PC-9 (cell line): ENCODE measurements at regions not wholly inside any gene's neighbourhood (a gene's known extent, or its start where the extent isn't known, plus 50 kb on each side); places are given as distances from the start of the nearest gene placed in this dataset.

Experiments
- BruUV-seq: library from RNA; stranded (reverse); fragments of 400-500 nt; replicated peaks from 2 replicates; lab custom pipeline; 2021; lab: Mats Ljungman, UMichigan
- CTCF ChIA-PET: fragments of 300-600 bp; sonication (Branson Sonifier 250); formaldehyde crosslinking; loops from one replicate; lab custom pipeline; 2022; ENCODE audit warnings: antibody characterized with exemption; lab: Charles Lee
- POLR2A ChIA-PET: fragments of 300-600 bp; sonication (Branson Sonifier 250); formaldehyde crosslinking; loops from one replicate; lab custom pipeline; 2022; ENCODE audit warnings: antibody characterized with exemption; ENCODE audit not compliant: unreplicated experiment; lab: Charles Lee
- DNase-seq, 2 experiments: peaks; one replicate each; pipeline versions ENCODE4 v3.0.0 to v3.0.0-alpha.2; 2015 to 2022; ENCODE audit warnings: mixed read lengths in 1 of 2
- H2AFZ ChIP-seq: fragments of 200-600 bp; sonication (generic); 2 replicates; pipeline ENCODE4 v1.8.1; 2017; ENCODE audit warnings: antibody characterized with exemption
- H3F3A ChIP-seq: fragments of 200-600 bp; sonication (generic); 2 replicates; pipeline ENCODE4 v1.8.1; 2017; ENCODE audit warnings: antibody characterized with exemption, mild to moderate bottlenecking, low read depth; ENCODE audit not compliant: insufficient read depth
- H3K27ac ChIP-seq: fragments of 200-600 bp; sonication (generic); 2 replicates; pipeline ENCODE4 v1.6.1; 2016; ENCODE audit warnings: mixed run types
- H3K27me3 ChIP-seq: fragments of 200-600 bp; sonication (generic); 2 replicates; pipeline ENCODE4 v1.6.1; 2016; ENCODE audit warnings: low read depth, mixed run types; ENCODE audit not compliant: insufficient read depth
- H3K36me3 ChIP-seq: fragments of 200-600 bp; sonication (generic); 2 replicates; pipeline ENCODE4 v1.6.1; 2016; ENCODE audit warnings: low read depth, mixed run types
- H3K4me1 ChIP-seq: fragments of 200-600 bp; sonication (generic); replicated peaks from 2 replicates; pipeline ENCODE4 v1.6.1; 2016; ENCODE audit warnings: mixed run types; ENCODE audit not compliant: insufficient read depth
- H3K4me2 ChIP-seq: fragments of 200-600 bp; sonication (generic); 2 replicates; pipeline ENCODE4 v1.6.1; 2017; ENCODE audit warnings: mixed run types
- H3K4me3 ChIP-seq: fragments of 200-600 bp; sonication (generic); 2 replicates; pipeline ENCODE4 v1.6.1; 2016; ENCODE audit warnings: mixed run types
- H3K79me2 ChIP-seq: fragments of 200-600 bp; sonication (generic); 2 replicates; pipeline ENCODE4 v1.6.1; 2017; ENCODE audit warnings: low read depth, mixed run types
- H3K9me2 ChIP-seq: fragments of 200-600 bp; sonication (generic); 2 replicates; pipeline ENCODE4 v1.8.1; 2017; ENCODE audit warnings: mild to moderate bottlenecking; ENCODE audit not compliant: insufficient read depth
- H3K9me3 ChIP-seq: fragments of 200-600 bp; sonication (generic); 2 replicates; pipeline ENCODE4 v1.8.1; 2016; ENCODE audit warnings: low read depth; ENCODE audit not compliant: insufficient read depth
- H4K20me1 ChIP-seq: fragments of 200-600 bp; sonication (generic); 2 replicates; pipeline ENCODE4 v1.8.1; 2017; ENCODE audit not compliant: insufficient read depth
- CTCF ChIP-seq: fragments of 200-600 bp; sonication (generic); conservative IDR thresholded peaks from 2 replicates; pipeline ENCODE4 v1.6.1; 2017; ENCODE audit warnings: mixed run types, antibody characterized with exemption, mild to moderate bottlenecking, moderate library complexity
- EZH2 ChIP-seq: fragments of 200-600 bp; sonication (generic); IDR thresholded peaks from 2 replicates; pipeline ENCODE4 v1.8.0; 2017; ENCODE audit warnings: antibody characterized with exemption, low read depth
- intact Hi-C: fragments of 100-400 bp; cut with micrococcal nuclease; formaldehyde crosslinking; loops from one replicate; pipeline ENCODE4 v1.10.0; 2022; ENCODE audit not compliant: unreplicated experiment

GRCh38 chr2:167524786-167525185 lies 636.5 kb downstream of the XIRP2 start:
- Histone ChIP-seq H3K4me3 (no peak overlapping the region), H2AFZ (no peak overlapping the region), H3K36me3 (no peaks in the 10 kb centered on the region), H3F3A (no peaks in the 10 kb centered on the region), H4K20me1 (no peaks in the 10 kb centered on the region), H3K27ac (no peak overlapping the region), H3K27me3 (no peaks in the 10 kb centered on the region), H3K9me2 (no peaks in the 10 kb centered on the region), H3K4me1 (no peaks in the 10 kb centered on the region), H3K9me3 (no peaks in the 10 kb centered on the region), H3K4me2 (no peak overlapping the region), H3K79me2 (no peaks in the 10 kb centered on the region)
- intact Hi-C loops, result no loop called here
- DNase-seq, result no peak
- no TSS peak for BruUV-seq
- POLR2A ChIA-PET, result no interaction called here
- TF ChIP-seq CTCF (no peak), EZH2 (no peak)
- CTCF ChIA-PET, result no interaction called here

GRCh38 chr2:167510071-167510759 lies 621.9 kb downstream of the XIRP2 start:
- intact Hi-C loops, result no loop called here
- CTCF ChIA-PET, result no interaction called here
- Histone ChIP-seq H3K4me3 (no peak overlapping the region), H2AFZ (no peak overlapping the region), H3K27me3 (no peaks in the 10 kb centered on the region), H3K79me2 (no peaks in the 10 kb centered on the region), H3F3A (no peaks in the 10 kb centered on the region), H3K9me2 (no peaks in the 10 kb centered on the region), H3K27ac (no peak overlapping the region), H3K4me2 (no peak overlapping the region), H4K20me1 (no peaks in the 10 kb centered on the region), H3K36me3 (no peaks in the 10 kb centered on the region), H3K4me1 (no peaks in the 10 kb centered on the region), H3K9me3 (no peaks in the 10 kb centered on the region)
- no TSS peak for BruUV-seq
- DNase-seq, result no peak
- TF ChIP-seq CTCF (no peak), EZH2 (no peak)
- POLR2A ChIA-PET, result no interaction called here

GRCh38 chr2:167509586-167509985 lies 621.3 kb downstream of the XIRP2 start:
- CTCF ChIA-PET, result no interaction called here
- BruUV-seq, result no TSS peak
- H4K20me1 ChIP-seq, result no peaks in the 10 kb centered on the region
- H3F3A ChIP-seq, result no peaks in the 10 kb centered on the region
- H3K4me3 ChIP-seq, result no peak overlapping the region
- H3K27ac ChIP-seq, result no peak overlapping the region
- H2AFZ ChIP-seq, result no peak overlapping the region
- POLR2A ChIA-PET, result no interaction called here
- no peak overlapping the region for H3K4me2 ChIP-seq
- H3K79me2 ChIP-seq, result no peaks in the 10 kb centered on the region
- no peaks in the 10 kb centered on the region for H3K9me3 ChIP-seq
- DNase-seq, result peak in 1 of 2 experiments; percentile 0
- intact Hi-C loops, result no loop called here
- no peaks in the 10 kb centered on the region for H3K4me1 ChIP-seq
- TF ChIP-seq CTCF, result no peak
- no peak for TF ChIP-seq EZH2
- no peaks in the 10 kb centered on the region for H3K9me2 ChIP-seq
- H3K36me3 ChIP-seq, result no peaks in the 10 kb centered on the region
- H3K27me3 ChIP-seq, result no peaks in the 10 kb centered on the region
